HG02938 (cell line): ENCODE measurements at regions not wholly inside any gene's neighbourhood (a gene's known extent, or its start where the extent isn't known, plus 50 kb on each side); places are given as distances from the start of the nearest gene placed in this dataset.

Source experiments
- ATAC-seq: cut with Tn5 transposase; IDR thresholded peaks from one replicate; pipeline ENCODE4 v1.9.1; 2021; ENCODE audit warnings: mild to moderate bottlenecking, moderate library complexity; ENCODE audit not compliant: unreplicated experiment

GRCh38 chr10:83248106-83248631 is 891.1 kb upstream of the GHITM start:
- no peak for ATAC-seq

GRCh38 chr10:83250396-83250795 is 888.9 kb upstream of the GHITM start:
- ATAC-seq: no peak

- no peak for ATAC-seq
These were observed 887.1 kb upstream of the GHITM start for GRCh38 chr10:83252169-83252568.

GRCh38 chr10:83252596-83252995 is 886.7 kb upstream of the GHITM start:
- ATAC-seq: no peak

GRCh38 chr10:83253011-83253671 is 886.2 kb upstream of the GHITM start:
- no peak for ATAC-seq

- no peak for ATAC-seq
These were observed 884.6 kb upstream of the GHITM start for GRCh38 chr10:83254698-83255097.

GRCh38 chr10:83262434-83262833 is 876.9 kb upstream of the GHITM start:
- ATAC-seq: no peak

- ATAC-seq: no peak
These were observed 866.5 kb upstream of the GHITM start for GRCh38 chr10:83272666-83273434.

GRCh38 chr10:83274088-83274487 is 865.2 kb upstream of the GHITM start:
- ATAC-seq: no peak

GRCh38 chr10:83276971-83277370 is 862.3 kb upstream of the GHITM start:
- ATAC-seq: no peak

- no peak for ATAC-seq
These were observed 856.2 kb upstream of the GHITM start for GRCh38 chr10:83283151-83283550.

GRCh38 chr10:83287374-83287773 is 851.9 kb upstream of the GHITM start:
- ATAC-seq: no peak

- no peak for ATAC-seq
These were observed 849.9 kb upstream of the GHITM start for GRCh38 chr10:83289373-83289772.

GRCh38 chr10:83289948-83290347 is 849.4 kb upstream of the GHITM start:
- no peak for ATAC-seq

- ATAC-seq: no peak
These were observed 837.6 kb upstream of the GHITM start for GRCh38 chr10:83301732-83302131.

GRCh38 chr10:83302623-83303022 is 836.7 kb upstream of the GHITM start:
- no peak for ATAC-seq

- no peak for ATAC-seq
These were observed 828.6 kb upstream of the GHITM start for GRCh38 chr10:83310688-83311087.

GRCh38 chr10:83312570-83312969 is 826.7 kb upstream of the GHITM start:
- no peak for ATAC-seq

- ATAC-seq: no peak
These were observed 806.6 kb upstream of the GHITM start for GRCh38 chr10:83332690-83333089.

GRCh38 chr10:83333566-83333965 is 805.7 kb upstream of the GHITM start:
- no peak for ATAC-seq

GRCh38 chr10:83343676-83344075 is 795.6 kb upstream of the GHITM start:
- no peak for ATAC-seq

- no peak for ATAC-seq
These were observed 792.9 kb upstream of the GHITM start for GRCh38 chr10:83346266-83346910.
